ENCODE measurements at regions not wholly inside any gene's neighbourhood (a gene's known extent, or its start where the extent isn't known, plus 50 kb on each side); places are given as distances from the start of the nearest gene placed in this dataset.

- DNase-seq = no peak
- no peak overlapping the region for H3K4me3 ChIP-seq
- TF ChIP-seq, protein P1, sequence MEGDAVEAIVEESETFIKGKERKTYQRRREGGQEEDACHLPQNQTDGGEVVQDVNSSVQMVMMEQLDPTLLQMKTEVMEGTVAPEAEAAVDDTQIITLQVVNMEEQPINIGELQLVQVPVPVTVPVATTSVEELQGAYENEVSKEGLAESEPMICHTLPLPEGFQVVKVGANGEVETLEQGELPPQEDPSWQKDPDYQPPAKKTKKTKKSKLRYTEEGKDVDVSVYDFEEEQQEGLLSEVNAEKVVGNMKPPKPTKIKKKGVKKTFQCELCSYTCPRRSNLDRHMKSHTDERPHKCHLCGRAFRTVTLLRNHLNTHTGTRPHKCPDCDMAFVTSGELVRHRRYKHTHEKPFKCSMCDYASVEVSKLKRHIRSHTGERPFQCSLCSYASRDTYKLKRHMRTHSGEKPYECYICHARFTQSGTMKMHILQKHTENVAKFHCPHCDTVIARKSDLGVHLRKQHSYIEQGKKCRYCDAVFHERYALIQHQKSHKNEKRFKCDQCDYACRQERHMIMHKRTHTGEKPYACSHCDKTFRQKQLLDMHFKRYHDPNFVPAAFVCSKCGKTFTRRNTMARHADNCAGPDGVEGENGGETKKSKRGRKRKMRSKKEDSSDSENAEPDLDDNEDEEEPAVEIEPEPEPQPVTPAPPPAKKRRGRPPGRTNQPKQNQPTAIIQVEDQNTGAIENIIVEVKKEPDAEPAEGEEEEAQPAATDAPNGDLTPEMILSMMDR (IDR thresholded peaks at IDR 0.05) = no peak
- H3K27me3 ChIP-seq = peaks cover 0 to 35% of the 10 kb centered on the region in 2 donors
- H3K4me1 ChIP-seq = no peaks in the 10 kb centered on the region
- intact Hi-C loops (cut with DNase I) = no loop called here
- no peaks in the 10 kb centered on the region for H3K9me3 ChIP-seq
- no peaks in the 10 kb centered on the region for H3K36me3 ChIP-seq
- no peak overlapping the region for H3K27ac ChIP-seq
- no peak for ATAC-seq
Measured at GRCh38 chr22:48800886-48801607, 1026.6 kb downstream of the BRD1 start.

DNA sequence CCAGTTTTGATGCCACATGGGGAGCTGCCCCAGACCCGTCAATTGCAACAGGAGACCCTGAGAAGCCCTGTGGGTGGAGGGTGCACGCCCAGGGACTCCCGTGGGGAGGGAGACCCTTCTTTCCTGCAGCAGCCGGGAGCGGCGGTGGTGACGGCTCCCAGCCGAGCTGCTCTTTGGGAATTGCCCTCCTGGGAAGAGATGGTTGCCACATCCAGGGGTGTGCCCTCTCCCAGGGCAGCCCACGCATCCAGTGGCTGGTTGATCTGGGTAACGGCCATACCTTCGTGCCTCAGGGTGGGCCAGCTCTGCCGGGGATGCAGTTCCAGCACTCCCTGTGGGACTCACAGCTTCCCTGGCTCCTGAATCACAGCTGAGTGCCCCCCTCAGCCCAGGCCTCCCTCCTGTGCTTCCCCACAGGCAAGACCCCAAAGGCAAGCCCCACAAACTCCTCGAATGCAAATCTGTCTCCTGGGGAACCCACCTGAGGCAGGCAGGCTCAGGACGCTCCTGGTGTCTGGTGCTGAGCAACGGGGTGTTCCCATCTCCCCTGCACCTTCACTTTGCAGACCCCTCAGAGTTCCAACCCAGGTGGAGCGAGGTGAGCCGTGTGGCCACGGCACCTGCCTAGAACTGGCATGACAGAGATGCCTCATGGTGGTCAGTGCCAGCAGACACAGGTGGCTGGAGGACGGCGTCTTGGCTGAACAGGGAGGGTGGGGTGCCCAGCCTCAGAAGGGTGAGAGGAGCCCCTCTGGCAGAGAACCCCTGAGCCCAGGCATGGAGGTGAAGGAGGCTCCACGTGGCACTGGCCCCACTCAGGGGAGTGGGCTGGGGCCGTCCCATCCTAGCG lies 1027.4 kb downstream of the BRD1 start:
- TF ChIP-seq, protein P1 (IDR thresholded peaks at IDR 0.05) = no peak
- H3K27ac ChIP-seq = no peak overlapping the region
- no peaks in the 10 kb centered on the region for H3K9me3 ChIP-seq
- no peak overlapping the region for H3K4me3 ChIP-seq
- peaks cover 0 to 27% of the 10 kb centered on the region in 2 donors for H3K27me3 ChIP-seq
- H3K4me1 ChIP-seq = no peaks in the 10 kb centered on the region
- intact Hi-C loops (cut with DNase I) = no loop called here
- no peak for ATAC-seq
- no peak for DNase-seq
- H3K36me3 ChIP-seq = no peaks in the 10 kb centered on the region

DNA sequence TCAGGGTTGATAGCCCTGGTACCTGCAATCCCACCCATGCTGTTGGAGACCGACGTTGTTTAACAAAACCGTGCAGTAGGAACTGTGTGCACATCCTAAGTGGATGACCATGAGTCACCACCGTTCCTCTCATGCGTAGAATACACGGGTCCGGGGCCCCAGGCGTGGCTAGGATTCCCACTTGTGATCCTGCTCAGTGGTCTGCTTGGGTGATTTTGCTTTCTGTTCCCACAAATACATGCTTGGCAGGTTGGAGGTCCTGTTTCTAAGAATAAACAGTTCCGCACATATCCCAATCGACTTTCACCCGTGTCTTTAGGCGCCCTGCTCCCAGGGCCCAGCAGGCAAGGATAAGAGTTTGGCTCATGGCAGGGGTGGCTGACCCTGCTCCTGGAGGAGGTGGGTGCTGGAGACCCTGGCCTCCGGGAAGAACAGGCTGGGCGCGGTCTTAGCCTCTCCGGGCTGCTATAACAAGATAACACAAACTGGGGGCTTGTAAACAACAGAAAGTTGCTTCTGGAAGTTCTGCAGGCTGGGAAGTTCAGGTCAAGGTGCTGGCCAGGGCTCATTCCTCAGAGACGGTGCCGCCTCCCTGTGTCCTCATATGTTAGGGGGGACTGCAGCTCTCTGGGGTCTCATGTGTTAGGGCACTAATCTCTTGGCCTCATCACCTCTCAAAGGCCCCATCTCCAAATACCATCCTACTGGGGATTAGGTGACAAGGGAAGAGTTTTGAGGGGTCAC lies 1028.3 kb downstream of the BRD1 start:
- TF ChIP-seq, protein P1 (IDR thresholded peaks at IDR 0.05) = no peak
- no peak overlapping the region for H3K4me3 ChIP-seq
- ATAC-seq = no peak
- no peak for DNase-seq
- H3K4me1 ChIP-seq = no peaks in the 10 kb centered on the region
- no peaks in the 10 kb centered on the region for H3K9me3 ChIP-seq
- no peaks in the 10 kb centered on the region for H3K36me3 ChIP-seq
- intact Hi-C loops (cut with DNase I) = no loop called here
- no peak overlapping the region for H3K27ac ChIP-seq
- H3K27me3 ChIP-seq = peaks cover 0 to 20% of the 10 kb centered on the region in 2 donors

DNA sequence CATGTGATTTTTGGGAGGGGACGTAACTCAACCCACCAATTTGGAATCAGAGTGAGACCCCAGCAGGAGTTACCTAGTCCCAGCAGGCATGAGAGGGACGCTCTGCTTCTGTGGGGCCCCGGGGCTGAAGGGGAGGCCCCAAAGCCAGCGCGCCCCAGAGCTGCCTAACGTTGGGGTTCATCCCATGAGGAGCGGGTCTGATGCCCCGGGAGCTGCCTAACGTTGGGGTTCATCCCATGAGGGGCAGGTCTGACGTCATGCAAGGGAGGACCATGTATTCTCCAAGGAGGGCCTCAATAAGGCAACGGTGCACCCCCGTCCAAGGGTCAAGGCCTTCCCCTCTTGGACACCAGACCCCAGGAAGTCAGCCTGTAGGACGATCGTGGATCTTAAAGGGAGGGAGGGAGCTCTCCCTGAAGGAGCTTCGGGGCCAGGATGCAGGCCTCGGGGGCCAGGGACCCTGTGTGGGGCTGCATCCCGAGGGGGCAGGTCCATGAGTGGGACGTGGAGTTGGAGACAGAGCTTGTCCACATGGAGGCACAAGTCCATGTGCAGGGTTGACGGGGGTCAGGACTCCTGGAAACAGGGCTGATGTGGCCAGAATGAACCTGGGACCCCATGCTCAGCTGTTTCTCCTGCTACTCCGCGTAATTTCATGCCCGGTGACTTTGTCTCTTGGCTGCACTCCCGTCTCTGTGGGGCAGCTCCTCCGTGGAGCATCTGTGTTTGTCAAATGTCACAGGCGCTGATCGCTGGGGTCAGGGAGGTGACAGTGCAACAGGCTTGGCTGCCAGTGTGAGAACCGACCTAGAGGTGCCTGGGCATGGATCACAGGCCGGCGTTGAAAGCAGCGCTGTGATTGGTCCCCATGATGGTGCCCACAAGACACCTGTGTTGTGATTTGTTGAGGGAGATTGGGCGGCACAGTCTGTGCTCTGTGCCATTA lies 1029.1 kb downstream of the BRD1 start:
- Histone ChIP-seq H3K9me3 (no peaks in the 10 kb centered on the region), H3K27me3 (peaks cover 0 to 11% of the 10 kb centered on the region in 2 donors), H3K27ac (no peak overlapping the region), H3K4me3 (no peak overlapping the region), H3K4me1 (no peaks in the 10 kb centered on the region), H3K36me3 (no peaks in the 10 kb centered on the region)
- ATAC-seq (no peak), DNase-seq (no peak)
- TF ChIP-seq, protein P1 (IDR thresholded peaks at IDR 0.05) = no peak
- intact Hi-C loops (cut with DNase I) = no loop called here

Data from left lung (tissue), 4 donors.